ENCODE measurements at regions not wholly inside any gene's neighbourhood (a gene's known extent, or its start where the extent isn't known, plus 50 kb on each side); places are given as distances from the start of the nearest gene placed in this dataset.

DNA sequence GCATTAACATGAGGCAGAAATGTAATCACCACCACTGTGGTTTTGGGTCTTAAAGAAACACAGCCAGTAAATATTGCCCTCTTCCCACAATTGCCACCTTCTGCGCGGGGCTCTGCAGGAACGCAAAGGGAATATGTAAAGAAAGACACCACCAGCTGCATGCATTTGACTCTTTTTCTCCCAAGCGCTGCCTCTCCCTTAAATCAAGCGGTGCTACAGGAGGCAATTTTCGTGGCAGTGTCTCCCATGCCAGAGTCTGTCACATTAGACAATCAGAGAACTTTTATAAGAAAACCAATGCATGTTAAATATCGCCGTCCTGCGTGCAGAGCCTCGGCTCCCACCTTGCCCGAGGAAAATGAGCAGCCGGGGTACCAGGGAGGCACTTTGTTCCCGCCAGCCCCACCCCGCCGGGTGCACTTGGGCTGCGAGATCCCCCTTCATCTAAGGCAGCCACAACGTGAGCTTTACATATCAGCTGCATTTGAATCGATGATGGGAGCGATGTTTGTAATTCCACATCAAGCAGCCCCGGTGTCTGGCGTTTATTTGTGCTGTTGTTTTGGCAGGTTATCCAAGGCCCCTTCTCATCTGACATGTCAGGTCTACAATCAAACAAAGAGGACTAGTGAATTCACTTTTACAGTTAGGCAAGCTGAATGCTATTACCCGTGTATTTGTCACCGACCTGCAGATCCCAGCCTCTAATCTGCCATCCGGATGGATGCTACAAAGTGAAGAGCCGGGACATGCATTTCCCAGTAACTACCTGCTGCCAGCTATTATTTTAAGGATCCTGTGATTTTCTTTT lies 72.3 kb upstream of the MGMT start:
- DNase-seq, result no peak
- no peak for TF ChIP-seq GATA1 (IDR thresholded peaks at IDR 0.05; ENCODE audit: low read depth, low read length)
- no peak for TF ChIP-seq POLR2A (IDR thresholded peaks at IDR 0.05; ENCODE audit: low read length)

- TF ChIP-seq GATA1 (IDR thresholded peaks at IDR 0.05; ENCODE audit: low read depth, low read length) (no peak), POLR2A (IDR thresholded peaks at IDR 0.05; ENCODE audit: low read length) (no peak)
- no peak for DNase-seq
These were observed 70.9 kb upstream of the MGMT start for GRCh38 chr10:129396021-129396722.

- no peak for DNase-seq
- no peak for TF ChIP-seq GATA1 (IDR thresholded peaks at IDR 0.05; ENCODE audit: low read depth, low read length)
- TF ChIP-seq POLR2A (IDR thresholded peaks at IDR 0.05; ENCODE audit: low read length), result no peak
These were observed 69.7 kb upstream of the MGMT start for GRCh38 chr10:129397198-129397974.

- DNase-seq, result no peak
- no peak for TF ChIP-seq POLR2A (IDR thresholded peaks at IDR 0.05; ENCODE audit: low read length)
These were observed 68.3 kb upstream of the MGMT start for GRCh38 chr10:129398711-129399141.

DNA sequence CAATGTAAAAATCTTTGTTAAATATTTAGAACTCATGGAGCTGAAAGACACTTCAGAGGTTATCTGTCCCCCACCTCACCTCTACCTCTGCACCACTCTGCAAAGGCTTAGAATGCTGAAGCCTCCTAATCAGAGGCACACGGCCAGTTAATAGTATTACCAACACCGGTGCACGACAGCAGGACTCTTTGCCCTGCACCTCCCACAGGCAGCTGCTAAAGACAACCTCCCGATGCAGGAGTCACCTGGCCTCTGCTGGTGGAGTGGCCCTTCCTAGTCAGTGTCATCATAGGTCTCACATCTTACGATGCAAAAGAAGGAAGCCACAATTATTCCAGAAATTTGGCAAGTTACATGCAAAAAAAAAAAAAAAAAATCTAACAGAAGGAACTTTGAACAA lies 66.6 kb upstream of the MGMT start:
- DNase-seq, result no peak
- TF ChIP-seq POLR2A (IDR thresholded peaks at IDR 0.05; ENCODE audit: low read length) (no peak), GATA1 (IDR thresholded peaks at IDR 0.05; ENCODE audit: low read depth, low read length) (no peak)

DNA sequence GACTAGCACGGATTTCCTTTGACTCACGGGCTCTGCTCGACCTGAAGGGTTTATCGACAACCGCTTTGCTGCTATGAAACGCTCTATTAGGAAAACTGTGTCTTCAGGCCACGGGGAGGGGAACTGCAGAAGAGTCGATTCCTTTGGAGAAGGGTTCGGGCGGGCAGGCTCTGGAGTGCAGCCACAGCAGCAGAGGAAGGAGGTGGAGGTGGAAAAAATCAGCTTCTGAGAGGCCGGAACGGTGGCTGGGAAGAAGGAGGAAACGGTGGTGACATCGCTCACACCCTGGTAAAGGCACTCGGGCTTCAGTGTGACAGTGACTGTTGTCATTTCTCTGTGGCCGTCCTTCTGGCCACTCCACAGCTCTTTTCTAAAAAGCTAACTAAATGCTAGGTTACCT lies 64.6 kb upstream of the MGMT start:
- DNase-seq, result no peak
- no peak for TF ChIP-seq GATA1 (IDR thresholded peaks at IDR 0.05; ENCODE audit: low read depth, low read length)
- no peak for TF ChIP-seq POLR2A (IDR thresholded peaks at IDR 0.05; ENCODE audit: low read length)

- no peak for DNase-seq
These were observed 63.0 kb upstream of the MGMT start for GRCh38 chr10:129404091-129404490.

DNA sequence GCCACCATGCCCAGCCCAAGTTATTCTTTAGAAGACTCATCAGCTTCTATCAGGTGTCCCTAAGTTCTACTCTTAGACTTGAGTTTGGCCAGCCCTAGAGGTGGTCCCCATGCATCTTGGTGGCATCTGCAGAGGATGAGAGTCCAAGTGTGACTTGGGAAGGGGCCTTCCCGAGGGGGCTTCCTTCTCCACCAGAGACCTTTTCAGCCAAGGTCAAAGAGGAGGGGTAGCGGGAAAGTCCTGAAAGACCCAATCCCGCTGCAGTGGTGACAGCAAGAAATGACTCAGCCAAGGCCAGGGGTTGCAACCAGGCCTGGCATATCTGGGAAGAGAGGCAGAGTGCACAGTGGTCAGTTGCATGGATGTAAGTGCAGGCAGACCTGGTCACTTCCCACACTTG lies 61.7 kb upstream of the MGMT start:
- no peak for DNase-seq
- TF ChIP-seq GATA1 (IDR thresholded peaks at IDR 0.05; ENCODE audit: low read depth, low read length), result no peak
- no peak for TF ChIP-seq POLR2A (IDR thresholded peaks at IDR 0.05; ENCODE audit: low read length)

More at GRCh38 chr10:129404091-129404490, 63.0 kb upstream of the MGMT start:
- no peak for TF ChIP-seq GATA1 (IDR thresholded peaks at IDR 0.05; ENCODE audit: low read depth, low read length)
- no peak for TF ChIP-seq POLR2A (IDR thresholded peaks at IDR 0.05; ENCODE audit: low read length)

- no peak for DNase-seq
- no peak for TF ChIP-seq GATA1 (IDR thresholded peaks at IDR 0.05; ENCODE audit: low read depth, low read length)
These were observed 56.2 kb upstream of the MGMT start for GRCh38 chr10:129410688-129411392.

- no peak for TF ChIP-seq GATA1 (IDR thresholded peaks at IDR 0.05; ENCODE audit: low read depth, low read length)
- TF ChIP-seq POLR2A (IDR thresholded peaks at IDR 0.05; ENCODE audit: low read length), result no peak
- no peak for DNase-seq
These were observed 55.7 kb upstream of the MGMT start for GRCh38 chr10:129411393-129411705.

GRCh38 chr10:129411772-129412171 lies 55.3 kb upstream of the MGMT start:
- no peak for TF ChIP-seq GATA1 (IDR thresholded peaks at IDR 0.05; ENCODE audit: low read depth, low read length)
- no peak for TF ChIP-seq POLR2A (IDR thresholded peaks at IDR 0.05; ENCODE audit: low read length)
- no peak for DNase-seq

DNA sequence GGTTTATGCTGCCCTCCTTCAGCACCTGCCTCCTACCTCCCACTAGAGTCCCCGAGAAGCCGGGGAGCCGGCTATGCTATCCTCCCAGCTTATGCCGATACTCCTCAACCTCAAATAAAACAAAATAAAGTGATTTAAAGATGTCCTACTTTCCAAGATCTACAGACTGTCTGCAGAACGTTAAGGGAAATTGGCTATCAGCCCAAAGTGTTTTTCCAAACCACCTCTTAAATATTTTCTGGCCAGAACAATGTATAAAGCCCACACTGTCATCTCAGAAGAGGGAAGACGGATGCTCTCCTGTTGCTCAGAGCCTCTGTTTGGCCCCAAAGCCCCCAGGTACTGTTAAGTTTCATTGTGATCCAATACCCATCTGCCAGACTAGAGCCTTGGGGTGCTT lies 54.0 kb upstream of the MGMT start:
- TF ChIP-seq GATA1 (IDR thresholded peaks at IDR 0.05; ENCODE audit: low read depth, low read length) (no peak), POLR2A (IDR thresholded peaks at IDR 0.05; ENCODE audit: low read length) (no peak)
- no peak for DNase-seq

- DNase-seq, result no peak
- TF ChIP-seq GATA1 (IDR thresholded peaks at IDR 0.05; ENCODE audit: low read depth, low read length), result no peak
- TF ChIP-seq POLR2A (IDR thresholded peaks at IDR 0.05; ENCODE audit: low read length), result no peak
These were observed 51.6 kb upstream of the MGMT start for GRCh38 chr10:129415215-129416140.

All from erythroblast (primary cell).